ENCODE measurements at regions not wholly inside any gene's neighbourhood (a gene's known extent, or its start where the extent isn't known, plus 50 kb on each side); places are given as distances from the start of the nearest gene placed in this dataset.

DNA sequence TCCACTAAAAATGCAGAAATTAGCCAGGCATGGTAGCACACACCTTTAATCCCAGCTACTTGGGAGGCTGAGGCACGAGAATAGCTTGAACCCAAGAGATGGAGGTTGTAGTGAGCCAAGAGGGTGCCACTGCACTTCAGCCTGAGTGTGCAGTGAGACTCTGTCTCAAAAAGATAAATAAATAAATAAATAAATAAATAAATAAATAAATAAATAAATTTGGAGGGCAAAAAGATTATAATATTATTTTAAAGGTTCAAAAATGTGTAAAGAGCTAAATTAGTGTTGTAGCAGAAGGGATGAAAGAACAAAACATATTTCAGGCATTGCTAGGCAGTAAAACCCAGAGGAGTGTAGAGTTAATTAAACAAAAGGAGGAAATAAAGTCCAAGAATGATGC lies 1136.4 kb upstream of the CDH2 start:
- no peaks in the 10 kb centered on the region for H3K4me1 ChIP-seq (ENCODE audit: control insufficient read depth in 5 of 5, insufficient read depth in 5 of 5, low read length in 5 of 5)
- H3K9ac ChIP-seq (ENCODE audit: insufficient read depth in 1 of 2, low read length in 2 of 2) = no peak overlapping the region
- no peaks in the 10 kb centered on the region for H3K36me3 ChIP-seq (ENCODE audit: control insufficient read depth in 4 of 4, insufficient read depth in 4 of 4, low read length in 4 of 4)
- no peak overlapping the region for H3K27ac ChIP-seq (ENCODE audit: low read depth in 1 of 2, low read length in 1 of 2)
- DNase-seq = no peak
- H3K4me3 ChIP-seq = no peak overlapping the region
- no peak for ATAC-seq (ENCODE audit: insufficient read depth, low FRiP score)
- TF ChIP-seq, protein P1, sequence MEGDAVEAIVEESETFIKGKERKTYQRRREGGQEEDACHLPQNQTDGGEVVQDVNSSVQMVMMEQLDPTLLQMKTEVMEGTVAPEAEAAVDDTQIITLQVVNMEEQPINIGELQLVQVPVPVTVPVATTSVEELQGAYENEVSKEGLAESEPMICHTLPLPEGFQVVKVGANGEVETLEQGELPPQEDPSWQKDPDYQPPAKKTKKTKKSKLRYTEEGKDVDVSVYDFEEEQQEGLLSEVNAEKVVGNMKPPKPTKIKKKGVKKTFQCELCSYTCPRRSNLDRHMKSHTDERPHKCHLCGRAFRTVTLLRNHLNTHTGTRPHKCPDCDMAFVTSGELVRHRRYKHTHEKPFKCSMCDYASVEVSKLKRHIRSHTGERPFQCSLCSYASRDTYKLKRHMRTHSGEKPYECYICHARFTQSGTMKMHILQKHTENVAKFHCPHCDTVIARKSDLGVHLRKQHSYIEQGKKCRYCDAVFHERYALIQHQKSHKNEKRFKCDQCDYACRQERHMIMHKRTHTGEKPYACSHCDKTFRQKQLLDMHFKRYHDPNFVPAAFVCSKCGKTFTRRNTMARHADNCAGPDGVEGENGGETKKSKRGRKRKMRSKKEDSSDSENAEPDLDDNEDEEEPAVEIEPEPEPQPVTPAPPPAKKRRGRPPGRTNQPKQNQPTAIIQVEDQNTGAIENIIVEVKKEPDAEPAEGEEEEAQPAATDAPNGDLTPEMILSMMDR (IDR thresholded peaks at IDR 0.05; ENCODE audit: control extremely low read depth, extremely low read depth) = no peak
- no peaks in the 10 kb centered on the region for H3K27me3 ChIP-seq (ENCODE audit: control insufficient read depth in 3 of 3, insufficient read depth in 3 of 3, low read length in 2 of 3)
- 84 to 85% methylated on average over 1 of the region's 1 CpG for WGBS, 2 donors
- H3K9me3 ChIP-seq (ENCODE audit: control insufficient read depth in 4 of 4, insufficient read depth in 3 of 4, low read length in 3 of 4) = no peaks in the 10 kb centered on the region

DNA sequence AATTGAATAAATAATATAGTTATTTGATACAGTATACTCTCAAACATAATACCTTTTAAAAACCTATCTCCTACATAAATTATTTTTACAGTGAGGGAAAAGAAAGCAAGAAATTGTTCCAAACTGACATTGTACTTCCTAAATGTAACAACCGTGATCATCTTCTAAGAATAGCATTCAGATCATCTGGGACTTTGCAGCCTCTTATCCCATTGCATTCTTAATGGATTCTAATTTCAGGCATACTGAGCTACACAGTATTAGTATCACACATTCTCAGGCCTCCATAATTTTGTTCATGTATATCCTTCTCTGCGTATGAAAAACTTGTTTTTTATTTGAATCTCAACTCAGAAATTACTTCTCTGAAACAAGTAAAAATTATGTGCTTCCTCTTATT lies 1134.7 kb upstream of the CDH2 start:
- TF ChIP-seq, protein P1 (IDR thresholded peaks at IDR 0.05; ENCODE audit: control extremely low read depth, extremely low read depth) = no peak
- no peak overlapping the region for H3K4me3 ChIP-seq

DNA sequence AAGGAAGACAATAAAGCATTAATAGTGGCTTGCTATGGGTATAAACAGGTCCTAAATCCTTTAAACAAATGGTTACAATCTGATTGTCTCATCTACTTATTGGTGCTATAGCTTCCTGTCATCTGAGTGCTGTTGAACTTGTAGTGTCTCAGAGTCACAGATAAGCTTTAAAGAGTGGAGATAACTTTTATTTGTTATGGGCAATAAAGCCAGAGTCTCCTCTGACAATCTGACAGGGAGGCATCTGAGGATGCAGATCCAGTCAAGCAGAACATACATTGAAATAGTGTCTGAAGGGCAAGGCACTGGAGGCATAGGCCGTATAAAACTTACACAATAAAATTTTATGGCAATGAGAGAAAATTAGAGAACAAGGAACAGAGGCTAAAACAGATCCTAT lies 1132.4 kb upstream of the CDH2 start:
- Histone ChIP-seq H3K27me3 (ENCODE audit: control insufficient read depth in 3 of 3, insufficient read depth in 3 of 3, low read length in 2 of 3) (no peaks in the 10 kb centered on the region), H3K27ac (ENCODE audit: low read depth in 1 of 2, low read length in 1 of 2) (no peak overlapping the region), H3K36me3 (ENCODE audit: control insufficient read depth in 4 of 4, insufficient read depth in 4 of 4, low read length in 4 of 4) (no peaks in the 10 kb centered on the region), H3K4me3 (no peak overlapping the region), H3K4me1 (ENCODE audit: control insufficient read depth in 5 of 5, insufficient read depth in 5 of 5, low read length in 5 of 5) (no peaks in the 10 kb centered on the region), H3K9me3 (ENCODE audit: control insufficient read depth in 4 of 4, insufficient read depth in 3 of 4, low read length in 3 of 4) (no peaks in the 10 kb centered on the region), H3K9ac (ENCODE audit: insufficient read depth in 1 of 2, low read length in 2 of 2) (no peak overlapping the region)
- ATAC-seq (ENCODE audit: insufficient read depth, low FRiP score) (no peak), DNase-seq (no peak)
- TF ChIP-seq, protein P1 (IDR thresholded peaks at IDR 0.05; ENCODE audit: control extremely low read depth, extremely low read depth) = no peak
- 66 to 69% methylated on average over 1 of the region's 1 CpG for WGBS, 2 donors

More for the DNA sequence above, 1134.7 kb upstream of the CDH2 start:
- Histone ChIP-seq H3K9me3 (ENCODE audit: control insufficient read depth in 4 of 4, insufficient read depth in 3 of 4, low read length in 3 of 4) (no peaks in the 10 kb centered on the region), H3K36me3 (ENCODE audit: control insufficient read depth in 4 of 4, insufficient read depth in 4 of 4, low read length in 4 of 4) (no peaks in the 10 kb centered on the region), H3K27me3 (ENCODE audit: control insufficient read depth in 3 of 3, insufficient read depth in 3 of 3, low read length in 2 of 3) (no peaks in the 10 kb centered on the region), H3K9ac (ENCODE audit: insufficient read depth in 1 of 2, low read length in 2 of 2) (no peak overlapping the region), H3K27ac (ENCODE audit: low read depth in 1 of 2, low read length in 1 of 2) (no peak overlapping the region), H3K4me1 (ENCODE audit: control insufficient read depth in 5 of 5, insufficient read depth in 5 of 5, low read length in 5 of 5) (no peaks in the 10 kb centered on the region)
- no peak for ATAC-seq (ENCODE audit: insufficient read depth, low FRiP score)
- 81 to 86% methylated on average over 2 of the region's 2 CpGs for whole genome bisulfite sequencing, 2 donors
- DNase-seq = no peak

DNA sequence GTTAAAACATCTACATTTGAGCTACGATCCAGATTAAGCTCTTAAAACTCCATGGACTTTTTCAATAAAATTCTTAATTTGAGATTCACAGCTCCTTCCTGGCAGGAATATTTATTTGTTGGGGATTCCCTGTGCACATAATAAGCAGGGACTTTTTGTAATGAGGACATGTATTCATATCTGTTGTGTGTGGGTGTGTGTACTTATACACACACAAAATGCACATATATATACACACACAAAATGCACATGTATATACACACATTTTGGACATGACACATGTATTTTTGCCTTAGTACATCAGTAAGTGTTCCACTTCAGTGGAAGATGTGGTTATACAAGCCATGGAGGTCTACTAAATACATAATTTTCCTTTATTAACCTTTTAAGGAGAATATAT lies 1131.1 kb upstream of the CDH2 start:
- DNase-seq (no peak), ATAC-seq (ENCODE audit: insufficient read depth, low FRiP score) (no peak)
- H3K4me3 ChIP-seq = no peak overlapping the region
- no peaks in the 10 kb centered on the region for H3K27me3 ChIP-seq (ENCODE audit: control insufficient read depth in 3 of 3, insufficient read depth in 3 of 3, low read length in 2 of 3)
- 82 to 87% methylated on average over 1 of the region's 1 CpG for WGBS, 2 donors
- H3K4me1 ChIP-seq (ENCODE audit: control insufficient read depth in 5 of 5, insufficient read depth in 5 of 5, low read length in 5 of 5) = no peaks in the 10 kb centered on the region
- no peak overlapping the region for H3K9ac ChIP-seq (ENCODE audit: insufficient read depth in 1 of 2, low read length in 2 of 2)
- H3K36me3 ChIP-seq (ENCODE audit: control insufficient read depth in 4 of 4, insufficient read depth in 4 of 4, low read length in 4 of 4) = no peaks in the 10 kb centered on the region
- H3K27ac ChIP-seq (ENCODE audit: low read depth in 1 of 2, low read length in 1 of 2) = no peak overlapping the region
- TF ChIP-seq, protein P1 (IDR thresholded peaks at IDR 0.05; ENCODE audit: control extremely low read depth, extremely low read depth) = no peak
- H3K9me3 ChIP-seq (ENCODE audit: control insufficient read depth in 4 of 4, insufficient read depth in 3 of 4, low read length in 3 of 4) = no peaks in the 10 kb centered on the region

Measured in lung (tissue), 11 donors.